ENCODE measurements at regions not wholly inside any gene's neighbourhood (a gene's known extent, or its start where the extent isn't known, plus 50 kb on each side); places are given as distances from the start of the nearest gene placed in this dataset.

GRCh38 chr17:71983828-71984227 lies 137.0 kb upstream of the SOX9 start:
- H3K36me3 ChIP-seq, result no peaks in the 10 kb centered on the region
- intact Hi-C loops (cut with DNase I; ENCODE audit: low total_unique reads), result no loop called here
- TF ChIP-seq, protein P1, sequence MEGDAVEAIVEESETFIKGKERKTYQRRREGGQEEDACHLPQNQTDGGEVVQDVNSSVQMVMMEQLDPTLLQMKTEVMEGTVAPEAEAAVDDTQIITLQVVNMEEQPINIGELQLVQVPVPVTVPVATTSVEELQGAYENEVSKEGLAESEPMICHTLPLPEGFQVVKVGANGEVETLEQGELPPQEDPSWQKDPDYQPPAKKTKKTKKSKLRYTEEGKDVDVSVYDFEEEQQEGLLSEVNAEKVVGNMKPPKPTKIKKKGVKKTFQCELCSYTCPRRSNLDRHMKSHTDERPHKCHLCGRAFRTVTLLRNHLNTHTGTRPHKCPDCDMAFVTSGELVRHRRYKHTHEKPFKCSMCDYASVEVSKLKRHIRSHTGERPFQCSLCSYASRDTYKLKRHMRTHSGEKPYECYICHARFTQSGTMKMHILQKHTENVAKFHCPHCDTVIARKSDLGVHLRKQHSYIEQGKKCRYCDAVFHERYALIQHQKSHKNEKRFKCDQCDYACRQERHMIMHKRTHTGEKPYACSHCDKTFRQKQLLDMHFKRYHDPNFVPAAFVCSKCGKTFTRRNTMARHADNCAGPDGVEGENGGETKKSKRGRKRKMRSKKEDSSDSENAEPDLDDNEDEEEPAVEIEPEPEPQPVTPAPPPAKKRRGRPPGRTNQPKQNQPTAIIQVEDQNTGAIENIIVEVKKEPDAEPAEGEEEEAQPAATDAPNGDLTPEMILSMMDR (IDR thresholded peaks at IDR 0.05), result no peak

GRCh38 chr17:71985111-71986039 lies 135.4 kb upstream of the SOX9 start:
- Histone ChIP-seq H3K27me3 (no peaks in the 10 kb centered on the region), H3K9me3 (no peaks in the 10 kb centered on the region), H3K4me1 (peaks cover 0 to 22% (median 3%) of the 10 kb centered on the region in 4 donors), H3K4me3 (no peak overlapping the region), H3K27ac (peak overlapping the region; percentile 5 to 50), H3K36me3 (no peaks in the 10 kb centered on the region)
- TF ChIP-seq, protein P1 (IDR thresholded peaks at IDR 0.05), result no peak
- DNase-seq, result no peak
- intact Hi-C loops (cut with DNase I; ENCODE audit: low total_unique reads), result no loop called here

More at GRCh38 chr17:71983828-71984227, 137.0 kb upstream of the SOX9 start:
- Histone ChIP-seq H3K9me3 (no peaks in the 10 kb centered on the region), H3K4me3 (no peak overlapping the region), H3K27ac (no peak overlapping the region), H3K27me3 (no peaks in the 10 kb centered on the region), H3K4me1 (peaks cover 0 to 22% (median 3%) of the 10 kb centered on the region in 4 donors)
- no peak for DNase-seq

DNA sequence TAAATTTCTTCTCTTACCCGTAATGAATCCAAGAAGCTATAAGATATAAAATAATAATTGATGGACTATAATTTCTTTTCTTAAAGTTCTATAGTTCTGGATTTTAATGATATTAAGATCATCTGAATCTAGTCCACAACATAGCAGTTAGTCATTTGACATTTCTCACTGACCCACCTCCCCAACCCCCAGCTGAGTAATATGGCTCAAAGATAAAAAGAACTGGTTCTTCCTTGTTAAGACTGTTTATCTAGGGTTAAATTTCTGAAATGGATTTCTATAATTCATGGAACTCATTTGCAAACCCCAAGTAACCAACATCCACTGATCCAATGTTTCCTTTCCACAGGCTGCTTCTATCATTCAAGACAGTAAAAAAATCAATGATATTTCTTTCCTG lies 133.9 kb upstream of the SOX9 start:
- TF ChIP-seq, protein P1 (IDR thresholded peaks at IDR 0.05), result no peak
- intact Hi-C loops (cut with DNase I; ENCODE audit: low total_unique reads), result no loop called here
- DNase-seq, result no peak
- H3K27me3 ChIP-seq, result no peaks in the 10 kb centered on the region
- H3K36me3 ChIP-seq, result no peaks in the 10 kb centered on the region
- H3K4me1 ChIP-seq, result peaks cover 0 to 22% (median 3%) of the 10 kb centered on the region in 4 donors
- H3K9me3 ChIP-seq, result no peaks in the 10 kb centered on the region
- no peak overlapping the region for H3K4me3 ChIP-seq
- H3K27ac ChIP-seq, result no peak overlapping the region

DNA sequence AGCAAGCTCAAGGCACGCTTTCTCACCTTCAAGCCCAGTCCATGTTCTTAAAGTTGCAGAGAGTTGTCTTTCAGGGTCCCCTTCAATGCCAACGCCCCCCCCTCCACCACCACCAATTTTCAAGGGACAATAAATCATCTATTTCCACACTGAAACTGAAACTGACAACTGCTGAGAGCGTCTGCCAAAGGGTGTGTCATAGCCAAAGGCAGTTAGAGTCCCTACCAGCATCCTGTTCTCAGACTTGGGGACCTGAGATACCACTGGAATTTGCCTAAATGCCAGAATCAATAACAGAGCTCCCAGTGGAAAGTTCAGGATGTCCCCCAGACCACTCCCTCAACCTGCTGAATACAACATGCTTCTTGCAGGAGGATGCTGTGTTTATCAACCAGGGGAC lies 133.2 kb upstream of the SOX9 start:
- Histone ChIP-seq H3K4me1 (peaks cover 0 to 22% (median 3%) of the 10 kb centered on the region in 4 donors), H3K27me3 (no peaks in the 10 kb centered on the region), H3K27ac (no peak overlapping the region), H3K4me3 (no peak overlapping the region), H3K9me3 (no peaks in the 10 kb centered on the region), H3K36me3 (no peaks in the 10 kb centered on the region)
- intact Hi-C loops (cut with DNase I; ENCODE audit: low total_unique reads), result no loop called here
- no peak for DNase-seq
- TF ChIP-seq, protein P1 (IDR thresholded peaks at IDR 0.05), result no peak

GRCh38 chr17:71989117-71989516 lies 131.7 kb upstream of the SOX9 start:
- Histone ChIP-seq H3K36me3 (no peaks in the 10 kb centered on the region), H3K27me3 (peaks cover 0 to 4% of the 10 kb centered on the region in 2 donors), H3K4me1 (peaks cover 0 to 22% (median 3%) of the 10 kb centered on the region in 4 donors), H3K4me3 (no peak overlapping the region), H3K27ac (no peak overlapping the region), H3K9me3 (no peaks in the 10 kb centered on the region)
- TF ChIP-seq, protein P1 (IDR thresholded peaks at IDR 0.05), result no peak
- no peak for DNase-seq
- intact Hi-C loops (cut with DNase I; ENCODE audit: low total_unique reads), result no loop called here

All from tibial artery (tissue), 4 donors.